Endothelial cell of umbilical vein (primary cell): ENCODE measurements at regions not wholly inside any gene's neighbourhood (a gene's known extent, or its start where the extent isn't known, plus 50 kb on each side); places are given as distances from the start of the nearest gene placed in this dataset.

ENCODE experiments used
- BruUV-seq: library from RNA; stranded (reverse); fragments of 400-500 nt; replicated peaks from 2 replicates; lab custom pipeline; 2021; lab: Mats Ljungman, UMichigan
- CTCF ChIA-PET: fragments of 300-600, 350-600 bp; sonication (Branson Sonifier 250); formaldehyde crosslinking; loops from one replicate; lab custom pipeline; 2021; ENCODE audit warnings: antibody characterized with exemption, inconsistent platforms; lab: Charles Lee
- POLR2A ChIA-PET: fragments of 300-600, 350-600 bp; sonication (Branson Sonifier 250); formaldehyde crosslinking; loops from one replicate; lab custom pipeline; 2021; ENCODE audit warnings: antibody characterized with exemption, inconsistent platforms; lab: Charles Lee
- DNase-seq: peaks from one replicate; pipeline ENCODE4 v3.0.0-alpha.2; 2011; ENCODE audit warnings: low read depth, low spot score
- FAIRE-seq: peaks from 2 replicates; lab custom pipeline; 2011; peaks lifted over from hg19 to GRCh38; lab: Jason Lieb, UNC
- H2AFZ ChIP-seq: 2 replicates; pipeline ENCODE4 v1.6.0; 2012; ENCODE audit warnings: low read depth, low read length, control low read depth, inconsistent platforms
- H3K27ac ChIP-seq: 2 replicates; pipeline ENCODE4 v1.5.1; 2011; ENCODE audit warnings: low read depth, mild to moderate bottlenecking, control low read depth, low read length, moderate library complexity; ENCODE audit not compliant: insufficient read depth
- H3K27me3 ChIP-seq, 2 experiments: 2 replicates each; pipeline versions ENCODE4 v1.6.0 to v1.6.1; 2011; ENCODE audit warnings: low read length in 2 of 2, mixed read lengths in 1 of 2; ENCODE audit not compliant: control insufficient read depth in 2 of 2, insufficient read depth in 2 of 2
- H3K36me3 ChIP-seq, 2 experiments: 2 replicates in 1 of 2; 3 replicates in 1 of 2; pipeline ENCODE4 v1.5.1; 2011; ENCODE audit warnings: low read length in 2 of 2, mild to moderate bottlenecking in 1 of 2, moderate library complexity in 1 of 2; ENCODE audit not compliant: control insufficient read depth in 2 of 2, insufficient read depth in 2 of 2; ENCODE audit errors: extremely low read depth in 1 of 2
- H3K4me1 ChIP-seq: 3 replicates; pipeline ENCODE4 v1.5.1; 2011; ENCODE audit warnings: mild to moderate bottlenecking, low read length; ENCODE audit not compliant: control insufficient read depth, insufficient read depth; ENCODE audit errors: extremely low read depth
- H3K4me2 ChIP-seq: 2 replicates; pipeline ENCODE4 v1.6.1; 2011; ENCODE audit warnings: low read length, control low read depth, mixed read lengths; ENCODE audit not compliant: insufficient read depth
- H3K4me3 ChIP-seq, 3 experiments: fragments of 200-600 bp in 1 of 3; sonication (generic), shearing (Covaris generic) in 1 of 3; replicated peaks in 1 of 3; 2 replicates each; pipeline ENCODE4 v1.5.1; 2011 to 2016; ENCODE audit warnings: control low read depth in 3 of 3, low read length in 3 of 3, mild to moderate bottlenecking in 2 of 3, inconsistent platforms in 1 of 3, low read depth in 1 of 3, moderate library complexity in 1 of 3; ENCODE audit not compliant: insufficient read depth in 1 of 3
- H3K79me2 ChIP-seq: 2 replicates; pipeline ENCODE4 v1.6.0; 2012; ENCODE audit warnings: low read length, inconsistent platforms; ENCODE audit not compliant: control insufficient read depth, insufficient read depth
- H3K9ac ChIP-seq: replicated peaks from 2 replicates; pipeline ENCODE3; 2011; ENCODE audit warnings: low read length, control low read depth; ENCODE audit not compliant: insufficient read depth; ENCODE audit errors: extremely low read depth
- H3K9me1 ChIP-seq: replicated peaks from 3 replicates; pipeline ENCODE4 v1.6.0; 2011; ENCODE audit warnings: mild to moderate bottlenecking, low read length; ENCODE audit not compliant: control insufficient read depth, insufficient read depth; ENCODE audit errors: extremely low read depth
- H3K9me3 ChIP-seq: replicated peaks from 2 replicates; pipeline ENCODE4 v1.5.1; 2012; ENCODE audit warnings: low read length, inconsistent platforms; ENCODE audit not compliant: control insufficient read depth, insufficient read depth
- H4K20me1 ChIP-seq: replicated peaks from 2 replicates; pipeline ENCODE3; 2011; ENCODE audit warnings: mild to moderate bottlenecking, low read length; ENCODE audit not compliant: control insufficient read depth, insufficient read depth; ENCODE audit errors: extremely low read depth
- EZH2 ChIP-seq: IDR thresholded peaks from 2 replicates; pipeline ENCODE4 v1.6.1; 2012; ENCODE audit warnings: borderline replicate concordance, low read depth, mild to moderate bottlenecking, moderate library complexity, low read length, inconsistent platforms; ENCODE audit not compliant: severe bottlenecking
- FOS ChIP-seq: IDR thresholded peaks from 2 replicates; pipeline ENCODE4 v1.6.1; 2011; ENCODE audit warnings: mild to moderate bottlenecking, low read length, moderate library complexity, borderline replicate concordance; ENCODE audit not compliant: insufficient read depth
- GATA2 ChIP-seq: IDR thresholded peaks from 2 replicates; pipeline ENCODE4 v1.7.0; 2011; ENCODE audit warnings: low read depth, mild to moderate bottlenecking, moderate library complexity, mixed read lengths, low read length; ENCODE audit not compliant: insufficient read length, insufficient read depth
- JUN ChIP-seq: IDR thresholded peaks from 2 replicates; pipeline ENCODE4 v1.6.1; 2011; ENCODE audit warnings: borderline replicate concordance, low read depth; ENCODE audit not compliant: insufficient read length, insufficient read depth
- MYC ChIP-seq: IDR thresholded peaks from one replicate; pipeline ENCODE4 v1.6.1; 2011; ENCODE audit warnings: mild to moderate bottlenecking, low read depth, low read length
- POLR2A ChIP-seq: IDR thresholded peaks from 2 replicates; pipeline ENCODE4 v1.6.1; 2012; ENCODE audit warnings: low read depth, mild to moderate bottlenecking, control low read depth, low read length
- POLR2AphosphoS5 ChIP-seq: IDR thresholded peaks from 2 replicates; pipeline ENCODE4 v1.6.1; 2012; ENCODE audit warnings: low read depth, mild to moderate bottlenecking, control low read depth, low read length, moderate library complexity; ENCODE audit not compliant: insufficient read depth
- dilution Hi-C: fragments of 300-500 bp; cut with MboI; formaldehyde crosslinking; loops from one replicate; pipeline ENCODE4 v1.15.0; 2019; ENCODE audit warnings: low sequenced_read_pairs; ENCODE audit not compliant: extremely low pct_ligation_motif_present
- intact Hi-C: fragments of 100-400 bp; cut with micrococcal nuclease; formaldehyde crosslinking; loops from one replicate; pipeline ENCODE4 v1.10.0; 2022
- TF ChIP-seq, protein P1 (sequence below): IDR thresholded peaks from 2 replicates; pipeline ENCODE4 v1.6.1; 2011; ENCODE audit not compliant: insufficient read depth, insufficient read length
- TF ChIP-seq, protein P2 (sequence below), 2 donors: IDR thresholded peaks; 1 replicate in 1 of 2; 2 replicates in 1 of 2; pipeline ENCODE4 v1.5.1; 2011; ENCODE audit warnings: low read length in 2 of 2, mild to moderate bottlenecking in 2 of 2, moderate library complexity in 2 of 2, control low read depth in 1 of 2, inconsistent platforms in 1 of 2, low read depth in 1 of 2; ENCODE audit not compliant: insufficient read depth in 1 of 2; ENCODE audit errors: extremely low read depth in 1 of 2

DNA sequence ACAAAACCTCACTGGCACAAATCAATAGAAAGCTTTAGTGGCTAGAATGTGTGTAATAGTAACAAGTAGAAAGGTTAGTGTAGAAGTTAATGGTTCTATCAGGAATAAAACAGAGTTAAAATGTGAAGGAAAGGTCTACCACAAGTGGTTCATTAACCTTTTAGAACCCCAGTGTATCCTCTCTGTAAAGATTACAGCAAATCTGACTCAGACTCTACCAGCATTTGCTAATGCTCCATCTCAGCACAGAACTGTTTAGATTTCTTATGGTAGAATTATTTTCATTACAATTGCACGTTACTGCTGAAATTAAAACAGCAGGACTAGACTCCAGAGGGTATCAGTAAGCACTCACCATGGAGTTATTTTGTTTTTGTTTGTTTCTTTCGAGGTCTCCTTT is 609.0 kb upstream of the LMO3 start:
- CTCF ChIA-PET, result no interaction called here

More for the DNA sequence above, 609.0 kb upstream of the LMO3 start:
- Histone ChIP-seq H3K9me3 (peaks cover 2% of the 10 kb centered on the region), H3K36me3 (no peaks in the 10 kb centered on the region), H2AFZ (no peak overlapping the region), H3K4me2 (no peak overlapping the region), H3K79me2 (no peaks in the 10 kb centered on the region), H3K4me1 (no peaks in the 10 kb centered on the region), H3K9me1 (no peaks in the 10 kb centered on the region), H4K20me1 (no peaks in the 10 kb centered on the region), H3K4me3 (no peak overlapping the region), H3K9ac (no peak overlapping the region), H3K27ac (no peak overlapping the region), H3K27me3 (no peaks in the 10 kb centered on the region)
- BruUV-seq, result no TSS peak
- dilution Hi-C loops (no loop called here), intact Hi-C loops (no loop called here)
- TF ChIP-seq, protein P1, sequence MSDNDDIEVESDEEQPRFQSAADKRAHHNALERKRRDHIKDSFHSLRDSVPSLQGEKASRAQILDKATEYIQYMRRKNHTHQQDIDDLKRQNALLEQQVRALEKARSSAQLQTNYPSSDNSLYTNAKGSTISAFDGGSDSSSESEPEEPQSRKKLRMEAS, result no peak
- TF ChIP-seq GATA2, result no peak
- TF ChIP-seq POLR2AphosphoS5, result no peak
- TF ChIP-seq, protein P2, sequence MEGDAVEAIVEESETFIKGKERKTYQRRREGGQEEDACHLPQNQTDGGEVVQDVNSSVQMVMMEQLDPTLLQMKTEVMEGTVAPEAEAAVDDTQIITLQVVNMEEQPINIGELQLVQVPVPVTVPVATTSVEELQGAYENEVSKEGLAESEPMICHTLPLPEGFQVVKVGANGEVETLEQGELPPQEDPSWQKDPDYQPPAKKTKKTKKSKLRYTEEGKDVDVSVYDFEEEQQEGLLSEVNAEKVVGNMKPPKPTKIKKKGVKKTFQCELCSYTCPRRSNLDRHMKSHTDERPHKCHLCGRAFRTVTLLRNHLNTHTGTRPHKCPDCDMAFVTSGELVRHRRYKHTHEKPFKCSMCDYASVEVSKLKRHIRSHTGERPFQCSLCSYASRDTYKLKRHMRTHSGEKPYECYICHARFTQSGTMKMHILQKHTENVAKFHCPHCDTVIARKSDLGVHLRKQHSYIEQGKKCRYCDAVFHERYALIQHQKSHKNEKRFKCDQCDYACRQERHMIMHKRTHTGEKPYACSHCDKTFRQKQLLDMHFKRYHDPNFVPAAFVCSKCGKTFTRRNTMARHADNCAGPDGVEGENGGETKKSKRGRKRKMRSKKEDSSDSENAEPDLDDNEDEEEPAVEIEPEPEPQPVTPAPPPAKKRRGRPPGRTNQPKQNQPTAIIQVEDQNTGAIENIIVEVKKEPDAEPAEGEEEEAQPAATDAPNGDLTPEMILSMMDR (IDR thresholded peaks at IDR 0.05; ENCODE audit: extremely low read depth in 1 of 2, insufficient read depth in 1 of 2, low read depth in 1 of 2, low read length in 2 of 2), result no peak
- no peak for TF ChIP-seq FOS
- TF ChIP-seq EZH2, result no peak
- TF ChIP-seq POLR2A, result no peak
- TF ChIP-seq MYC, result no peak
- no peak for TF ChIP-seq JUN
- POLR2A ChIA-PET, result no interaction called here
- DNase-seq (no peak), FAIRE-seq (no peak)
